Liver (tissue), 7 donors: ENCODE measurements at regions not wholly inside any gene's neighbourhood (a gene's known extent, or its start where the extent isn't known, plus 50 kb on each side); places are given as distances from the start of the nearest gene placed in this dataset.

Experiments used
- DNase-seq: peaks from one replicate; pipeline ENCODE4 v3.0.0-alpha.2; 2017; ENCODE audit warnings: low spot score
- H3K27ac ChIP-seq, 2 donors: one replicate each; pipeline ENCODE4 v1.7.0; 2013; ENCODE audit warnings: inconsistent platforms in 2 of 2, low read length in 2 of 2, control low read depth in 1 of 2, low read depth in 1 of 2, mild to moderate bottlenecking in 1 of 2
- H3K27me3 ChIP-seq, 4 donors: one replicate each; pipeline versions ENCODE4 v1.6.1 to v1.7.0; 2013; ENCODE audit warnings: low read length in 3 of 4, inconsistent platforms in 1 of 4, mild to moderate bottlenecking in 1 of 4, moderate library complexity in 1 of 4; ENCODE audit not compliant: control insufficient read depth in 4 of 4, insufficient read depth in 4 of 4
- H3K36me3 ChIP-seq, 4 donors: one replicate each; pipeline versions ENCODE4 v1.6.1 to v1.7.0; 2013; ENCODE audit warnings: low read length in 3 of 4, mild to moderate bottlenecking in 3 of 4, low read depth in 1 of 4, moderate library complexity in 1 of 4; ENCODE audit not compliant: control insufficient read depth in 4 of 4, insufficient read depth in 3 of 4
- H3K4me1 ChIP-seq, 4 donors: one replicate each; pipeline versions ENCODE4 v1.6.1 to v1.7.0; 2013; ENCODE audit warnings: low read length in 3 of 4, mild to moderate bottlenecking in 3 of 4, moderate library complexity in 1 of 4; ENCODE audit not compliant: control insufficient read depth in 4 of 4, insufficient read depth in 4 of 4
- H3K4me3 ChIP-seq, 3 donors: one replicate each; pipeline versions ENCODE4 v1.6.1 to v1.7.0; 2013; ENCODE audit warnings: low read length in 3 of 3, control low read depth in 1 of 3, low read depth in 1 of 3, mild to moderate bottlenecking in 1 of 3
- H3K9ac ChIP-seq, 2 donors: one replicate each; pipeline ENCODE4 v1.7.0; 2013; ENCODE audit warnings: low read length in 2 of 2, mild to moderate bottlenecking in 2 of 2, moderate library complexity in 2 of 2, control low read depth in 1 of 2, low read depth in 1 of 2
- H3K9me3 ChIP-seq, 4 donors: one replicate each; pipeline versions ENCODE4 v1.6.1 to v1.7.0; 2013; ENCODE audit warnings: low read length in 3 of 4; ENCODE audit not compliant: control insufficient read depth in 4 of 4
- EGR1 ChIP-seq, 2 donors: IDR thresholded peaks; 2 replicates each; pipeline ENCODE4 v1.6.1; 2016 to 2018; ENCODE audit warnings: antibody characterized with exemption in 2 of 2, low read depth in 2 of 2
- FOXA1 ChIP-seq: IDR thresholded peaks from 2 replicates; pipeline ENCODE4 v1.6.1; 2016; ENCODE audit warnings: antibody characterized with exemption
- FOXA2 ChIP-seq: IDR thresholded peaks from 2 replicates; pipeline ENCODE4 v1.6.1; 2016; ENCODE audit warnings: antibody characterized with exemption
- GABPA ChIP-seq, 2 donors: IDR thresholded peaks in 1 of 2; conservative IDR thresholded peaks in 1 of 2; 2 replicates each; pipeline ENCODE4 v1.6.1; 2016; ENCODE audit warnings: antibody characterized with exemption in 2 of 2, mild to moderate bottlenecking in 1 of 2, moderate library complexity in 1 of 2
- HNF4A ChIP-seq, 2 donors: conservative IDR thresholded peaks; 2 replicates each; pipeline ENCODE4 v1.6.1; 2016; ENCODE audit warnings: antibody characterized with exemption in 2 of 2, mild to moderate bottlenecking in 2 of 2
- HNF4G ChIP-seq: IDR thresholded peaks from 2 replicates; pipeline ENCODE4 v1.6.1; 2016; ENCODE audit warnings: antibody characterized with exemption
- JUND ChIP-seq, 2 donors: IDR thresholded peaks; 2 replicates each; pipeline ENCODE4 v1.6.1; 2016; ENCODE audit warnings: antibody characterized with exemption in 2 of 2
- RAD21 ChIP-seq, 2 donors: IDR thresholded peaks; 2 replicates each; pipeline ENCODE4 v1.6.1; 2016; ENCODE audit warnings: antibody characterized with exemption in 2 of 2, mild to moderate bottlenecking in 2 of 2
- RXRA ChIP-seq, 2 donors: IDR thresholded peaks; 2 replicates each; pipeline ENCODE4 v1.6.1; 2017 to 2018; ENCODE audit warnings: antibody characterized with exemption in 2 of 2, mild to moderate bottlenecking in 1 of 2
- SP1 ChIP-seq: IDR thresholded peaks from 2 replicates; pipeline ENCODE4 v1.6.1; 2018; ENCODE audit warnings: antibody characterized with exemption, mild to moderate bottlenecking
- TAF1 ChIP-seq: conservative IDR thresholded peaks from 2 replicates; pipeline ENCODE4 v1.6.1; 2016; ENCODE audit warnings: antibody characterized with exemption, mild to moderate bottlenecking
- WGBS: extraction: QIAGEN DNeasy Blood & Tissue Kit; methylation state at CpG from one replicate; pipeline ENCODE4 v1.1.7; 2013; 5-methylcytosine and 5-hydroxymethylcytosine counted together
- TF ChIP-seq, protein P1 (sequence below): IDR thresholded peaks from 2 replicates; pipeline ENCODE4 v1.6.1; 2016; ENCODE audit warnings: antibody characterized with exemption, mild to moderate bottlenecking
- TF ChIP-seq, protein P2 (sequence below): IDR thresholded peaks from 2 replicates; pipeline ENCODE4 v1.6.1; 2016; ENCODE audit warnings: antibody characterized with exemption
- TF ChIP-seq, protein P3 (sequence below): IDR thresholded peaks from 2 replicates; pipeline ENCODE4 v1.6.1; 2016; ENCODE audit warnings: antibody characterized with exemption
- donor health status: healthy.
- donor health status: healthy.
- donor health status: healthy.
- donor health status: healthy.

DNA sequence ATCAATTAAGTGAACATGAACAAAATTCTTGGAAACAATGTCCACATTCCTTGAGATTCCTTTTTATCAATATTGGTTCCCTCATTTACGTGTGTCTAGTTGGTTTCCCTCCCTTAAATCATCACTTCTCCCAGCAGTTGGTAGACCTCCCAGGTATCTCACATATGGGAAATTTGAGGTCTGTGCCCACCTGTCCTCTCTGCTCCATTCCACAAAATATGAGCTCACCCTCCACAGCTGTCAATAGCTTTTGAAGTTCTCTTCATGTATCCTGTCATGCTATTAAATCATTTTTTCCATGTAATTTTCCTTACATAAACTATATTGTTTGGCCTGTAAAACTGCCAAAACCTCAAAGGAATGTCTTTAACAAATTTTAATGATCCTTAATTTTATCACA lies 992.2 kb upstream of the ACVR2A start (continued):
- TF ChIP-seq TAF1, result no peak
- no peak for TF ChIP-seq SP1
- TF ChIP-seq FOXA1, result no peak
- no peak for TF ChIP-seq RAD21 (IDR thresholded peaks at IDR 0.05)
- no peak for TF ChIP-seq JUND (IDR thresholded peaks at IDR 0.05)

DNA sequence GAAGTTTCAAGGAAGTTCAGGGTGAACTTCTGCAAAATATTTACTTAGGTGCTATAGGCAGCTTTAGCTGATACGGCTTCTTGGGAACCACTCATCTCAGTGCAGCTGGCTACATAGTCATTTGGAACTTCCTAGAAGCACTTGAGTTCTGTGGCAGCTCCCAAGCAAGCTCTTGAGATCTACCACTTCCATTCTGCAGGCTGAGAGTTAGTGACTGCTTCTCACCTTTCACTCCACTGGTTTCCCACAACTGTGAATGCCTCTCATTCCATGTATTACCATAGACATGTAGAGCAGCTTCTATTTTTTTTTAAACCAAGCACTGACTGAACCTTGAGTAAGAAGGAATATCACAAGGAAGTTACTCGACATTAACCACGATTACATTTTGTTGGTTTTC lies 994.1 kb upstream of the ACVR2A start:
- H3K9me3 ChIP-seq, result no peaks in the 10 kb centered on the region
- no peak overlapping the region for H3K4me3 ChIP-seq
- H3K36me3 ChIP-seq, result no peaks in the 10 kb centered on the region
- H3K27me3 ChIP-seq, result peaks cover 0 to 5% (median 0%) of the 10 kb centered on the region in 4 donors
- no peak for DNase-seq
- H3K9ac ChIP-seq, result no peak overlapping the region
- whole genome bisulfite sequencing, result 85% methylated on average over 3 of the region's 3 CpGs
- TF ChIP-seq RAD21 (IDR thresholded peaks at IDR 0.05) (no peak), HNF4A (conservative IDR thresholded peaks at IDR 0.05) (no peak), GABPA (IDR thresholded peaks at IDR 0.05 in 1 of 2, conservative IDR thresholded peaks at IDR 0.05 in 1 of 2) (no peak), FOXA1 (no peak), FOXA2 (no peak), RXRA (IDR thresholded peaks at IDR 0.05) (no peak), EGR1 (IDR thresholded peaks at IDR 0.05; ENCODE audit: low read depth in 2 of 2) (no peak), HNF4G (no peak), SP1 (no peak)
- TF ChIP-seq, protein P1, sequence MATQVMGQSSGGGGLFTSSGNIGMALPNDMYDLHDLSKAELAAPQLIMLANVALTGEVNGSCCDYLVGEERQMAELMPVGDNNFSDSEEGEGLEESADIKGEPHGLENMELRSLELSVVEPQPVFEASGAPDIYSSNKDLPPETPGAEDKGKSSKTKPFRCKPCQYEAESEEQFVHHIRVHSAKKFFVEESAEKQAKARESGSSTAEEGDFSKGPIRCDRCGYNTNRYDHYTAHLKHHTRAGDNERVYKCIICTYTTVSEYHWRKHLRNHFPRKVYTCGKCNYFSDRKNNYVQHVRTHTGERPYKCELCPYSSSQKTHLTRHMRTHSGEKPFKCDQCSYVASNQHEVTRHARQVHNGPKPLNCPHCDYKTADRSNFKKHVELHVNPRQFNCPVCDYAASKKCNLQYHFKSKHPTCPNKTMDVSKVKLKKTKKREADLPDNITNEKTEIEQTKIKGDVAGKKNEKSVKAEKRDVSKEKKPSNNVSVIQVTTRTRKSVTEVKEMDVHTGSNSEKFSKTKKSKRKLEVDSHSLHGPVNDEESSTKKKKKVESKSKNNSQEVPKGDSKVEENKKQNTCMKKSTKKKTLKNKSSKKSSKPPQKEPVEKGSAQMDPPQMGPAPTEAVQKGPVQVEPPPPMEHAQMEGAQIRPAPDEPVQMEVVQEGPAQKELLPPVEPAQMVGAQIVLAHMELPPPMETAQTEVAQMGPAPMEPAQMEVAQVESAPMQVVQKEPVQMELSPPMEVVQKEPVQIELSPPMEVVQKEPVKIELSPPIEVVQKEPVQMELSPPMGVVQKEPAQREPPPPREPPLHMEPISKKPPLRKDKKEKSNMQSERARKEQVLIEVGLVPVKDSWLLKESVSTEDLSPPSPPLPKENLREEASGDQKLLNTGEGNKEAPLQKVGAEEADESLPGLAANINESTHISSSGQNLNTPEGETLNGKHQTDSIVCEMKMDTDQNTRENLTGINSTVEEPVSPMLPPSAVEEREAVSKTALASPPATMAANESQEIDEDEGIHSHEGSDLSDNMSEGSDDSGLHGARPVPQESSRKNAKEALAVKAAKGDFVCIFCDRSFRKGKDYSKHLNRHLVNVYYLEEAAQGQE, result no peak
- TF ChIP-seq, protein P2, sequence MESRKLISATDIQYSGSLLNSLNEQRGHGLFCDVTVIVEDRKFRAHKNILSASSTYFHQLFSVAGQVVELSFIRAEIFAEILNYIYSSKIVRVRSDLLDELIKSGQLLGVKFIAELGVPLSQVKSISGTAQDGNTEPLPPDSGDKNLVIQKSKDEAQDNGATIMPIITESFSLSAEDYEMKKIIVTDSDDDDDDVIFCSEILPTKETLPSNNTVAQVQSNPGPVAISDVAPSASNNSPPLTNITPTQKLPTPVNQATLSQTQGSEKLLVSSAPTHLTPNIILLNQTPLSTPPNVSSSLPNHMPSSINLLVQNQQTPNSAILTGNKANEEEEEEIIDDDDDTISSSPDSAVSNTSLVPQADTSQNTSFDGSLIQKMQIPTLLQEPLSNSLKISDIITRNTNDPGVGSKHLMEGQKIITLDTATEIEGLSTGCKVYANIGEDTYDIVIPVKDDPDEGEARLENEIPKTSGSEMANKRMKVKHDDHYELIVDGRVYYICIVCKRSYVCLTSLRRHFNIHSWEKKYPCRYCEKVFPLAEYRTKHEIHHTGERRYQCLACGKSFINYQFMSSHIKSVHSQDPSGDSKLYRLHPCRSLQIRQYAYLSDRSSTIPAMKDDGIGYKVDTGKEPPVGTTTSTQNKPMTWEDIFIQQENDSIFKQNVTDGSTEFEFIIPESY, result no peak
- TF ChIP-seq, protein P3, sequence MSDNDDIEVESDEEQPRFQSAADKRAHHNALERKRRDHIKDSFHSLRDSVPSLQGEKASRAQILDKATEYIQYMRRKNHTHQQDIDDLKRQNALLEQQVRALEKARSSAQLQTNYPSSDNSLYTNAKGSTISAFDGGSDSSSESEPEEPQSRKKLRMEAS, result no peak
- H3K4me1 ChIP-seq, result no peaks in the 10 kb centered on the region
- no peak overlapping the region for H3K27ac ChIP-seq

DNA sequence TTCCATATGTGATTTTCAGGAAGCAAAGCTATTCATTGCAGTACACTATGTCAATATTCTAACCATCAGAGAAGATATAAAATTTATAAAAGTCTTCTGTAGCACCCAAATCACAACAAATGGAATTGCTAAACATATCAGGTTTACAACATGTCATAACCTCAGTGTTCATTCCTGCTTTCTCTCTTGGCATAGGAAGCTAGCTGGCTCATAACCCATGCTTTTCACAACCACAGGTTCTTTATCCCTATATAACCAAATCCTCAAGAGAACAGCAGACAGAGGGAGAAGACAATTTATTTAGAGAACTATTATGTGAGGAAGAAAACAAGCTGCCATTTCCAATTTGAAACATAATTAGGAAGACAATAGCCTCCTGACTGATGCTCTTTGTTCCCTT lies 997.0 kb upstream of the ACVR2A start:
- TF ChIP-seq EGR1 (IDR thresholded peaks at IDR 0.05; ENCODE audit: low read depth in 2 of 2) (no peak), HNF4G (no peak), HNF4A (conservative IDR thresholded peaks at IDR 0.05) (no peak), SP1 (no peak)
- TF ChIP-seq, protein P1, result no peak
- TF ChIP-seq, protein P3, result no peak
- H3K27ac ChIP-seq, result no peak overlapping the region
- peaks cover 0 to 5% (median 0%) of the 10 kb centered on the region in 4 donors for H3K27me3 ChIP-seq
- H3K36me3 ChIP-seq, result no peaks in the 10 kb centered on the region
- no peaks in the 10 kb centered on the region for H3K4me1 ChIP-seq
- no peak overlapping the region for H3K9ac ChIP-seq
- DNase-seq, result no peak
- H3K4me3 ChIP-seq, result no peak overlapping the region
- no peaks in the 10 kb centered on the region for H3K9me3 ChIP-seq
